AG08395 (cell line): ENCODE measurements at regions not wholly inside any gene's neighbourhood (a gene's known extent, or its start where the extent isn't known, plus 50 kb on each side); places are given as distances from the start of the nearest gene placed in this dataset.
"Not testable (repeated sequence)": the region's sequence is repeated elsewhere in the genome, so short reads cannot be mapped to it uniquely, and the experiment has no call there.

Source experiments
- DNase-seq: peaks from one replicate; pipeline ENCODE4 v3.0.0; 2012; ENCODE audit warnings: mixed read lengths, low spot score

DNA sequence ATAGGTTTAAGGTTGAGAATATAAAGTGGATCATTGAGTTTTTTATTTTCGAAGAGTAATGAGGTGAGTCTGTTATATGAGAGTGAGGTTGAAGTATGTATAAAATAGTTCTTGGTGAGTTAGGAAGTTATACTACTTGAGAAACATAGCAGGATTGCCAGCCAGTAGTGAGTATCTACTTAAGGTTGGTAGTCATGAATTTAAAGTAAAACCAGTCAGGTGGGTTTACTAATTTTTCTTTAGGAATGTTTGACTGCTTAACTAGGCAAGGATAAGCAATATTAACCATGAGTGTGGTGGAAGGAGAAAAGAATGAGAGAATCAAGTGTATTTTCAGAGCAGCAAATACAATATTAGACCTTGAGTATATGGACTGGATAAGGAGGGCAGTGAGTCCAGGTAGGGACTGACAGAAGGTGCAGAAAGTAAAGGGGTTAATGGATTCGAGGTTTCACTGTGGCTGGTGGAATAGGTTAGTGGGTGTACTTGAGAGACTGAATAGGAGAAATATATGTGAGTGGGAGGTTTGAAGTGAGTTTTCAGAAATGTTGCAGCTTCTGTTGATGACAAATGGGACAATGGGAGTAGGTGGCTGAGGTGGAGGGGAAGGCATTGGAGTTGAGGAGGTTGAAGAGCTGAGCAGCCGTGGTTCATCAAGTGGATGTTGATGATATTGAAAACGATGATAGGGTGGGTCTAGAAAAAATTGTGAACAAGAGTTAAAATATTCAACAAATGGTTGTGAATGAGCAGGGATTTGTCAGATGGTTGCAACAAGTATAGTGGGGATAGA is 232.5 kb upstream of the ASCC3 start:
- no peak for DNase-seq

GRCh38 chr6:101114703-101115102 is 233.6 kb upstream of the ASCC3 start:
- peak; percentile 52 for DNase-seq

- DNase-seq = no peak
These were observed 235.2 kb upstream of the ASCC3 start for GRCh38 chr6:101116337-101116736.

GRCh38 chr6:101117393-101118135 is 236.4 kb upstream of the ASCC3 start:
- peak; percentile 3 for DNase-seq

- DNase-seq = no peak
These were observed 236.9 kb upstream of the ASCC3 start for GRCh38 chr6:101118136-101118396.

DNA sequence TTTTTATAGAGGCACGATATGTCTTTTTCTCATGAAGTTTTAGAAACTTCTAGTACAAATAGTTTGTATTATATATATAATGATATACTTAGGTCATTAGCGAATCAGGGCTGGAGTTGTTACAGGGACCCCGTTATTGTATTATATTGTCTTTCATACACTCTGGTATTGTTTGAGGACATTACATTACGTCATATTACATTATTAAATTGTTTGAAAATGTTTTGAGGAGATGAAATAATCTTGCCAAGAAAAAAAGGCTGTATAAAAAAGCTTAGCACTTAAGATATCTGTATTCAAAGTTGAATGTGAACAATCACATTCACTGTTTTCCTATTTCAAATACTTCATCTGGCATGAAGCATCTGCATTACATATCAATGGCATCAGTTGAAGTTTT is 239.6 kb upstream of the ASCC3 start:
- no peak for DNase-seq

DNA sequence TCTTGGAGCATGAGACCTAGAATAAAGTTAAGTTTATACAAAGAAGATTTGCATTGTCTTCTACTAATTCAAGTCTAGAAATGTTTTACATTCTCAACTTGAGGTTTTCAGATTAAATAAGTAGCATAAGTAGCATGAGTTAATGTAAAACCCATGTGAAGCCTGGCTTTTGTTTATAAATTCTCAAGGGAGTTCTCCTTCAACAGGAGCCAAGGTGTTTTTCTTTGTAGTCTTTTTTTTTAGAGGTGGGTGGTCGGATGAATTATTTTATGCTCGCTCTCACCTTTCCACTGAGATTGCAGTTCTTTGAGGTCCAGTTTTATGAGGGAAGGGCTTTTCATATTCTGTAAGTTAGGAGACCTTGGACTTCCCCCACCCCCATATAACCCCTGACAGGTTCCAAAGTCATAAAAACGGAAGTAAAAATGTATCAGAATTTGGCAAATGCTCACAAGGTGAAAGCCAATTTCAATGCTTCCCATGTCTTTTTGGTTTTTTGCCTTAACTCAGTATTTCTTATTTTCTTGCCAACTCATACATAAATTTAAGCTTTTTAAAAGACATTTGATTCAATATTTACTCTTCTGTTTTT is 244.3 kb upstream of the ASCC3 start:
- DNase-seq = no peak

- no peak for DNase-seq
These were observed 245.4 kb upstream of the ASCC3 start for GRCh38 chr6:101126501-101126900.

- DNase-seq = no peak
These were observed 248.7 kb upstream of the ASCC3 start for GRCh38 chr6:101129851-101130250.

GRCh38 chr6:101146389-101146788 is 247.1 kb upstream of the GRIK2 start:
- no peak for DNase-seq

DNA sequence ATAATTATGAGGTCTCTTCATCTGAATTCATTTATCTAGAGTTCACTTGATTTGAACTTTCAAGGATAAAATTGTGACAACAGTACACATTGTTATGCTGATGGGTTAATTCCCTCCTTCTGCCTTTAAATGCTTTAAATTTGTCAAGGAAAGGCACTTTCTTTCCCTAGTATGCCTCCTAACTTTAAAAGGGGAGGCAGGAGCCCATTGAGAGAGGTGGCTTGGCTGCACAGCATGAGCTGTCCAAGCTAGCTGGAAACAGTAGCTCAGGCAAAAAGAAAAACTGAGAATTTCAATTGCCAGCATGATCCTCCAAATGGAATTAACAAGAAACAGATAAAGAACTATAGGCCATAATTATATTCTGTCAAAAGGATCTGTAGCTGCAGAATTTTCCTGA is 243.3 kb upstream of the GRIK2 start:
- DNase-seq = no peak

- DNase-seq = not testable (repeated sequence)
These were observed 235.9 kb upstream of the GRIK2 start for GRCh38 chr6:101157638-101158037.

GRCh38 chr6:101163611-101164010 is 229.9 kb upstream of the GRIK2 start:
- DNase-seq = no peak

- DNase-seq = no peak
These were observed 225.9 kb upstream of the GRIK2 start for GRCh38 chr6:101167638-101168037.

- DNase-seq = not testable (repeated sequence)
These were observed 222.5 kb upstream of the GRIK2 start for GRCh38 chr6:101171049-101171448.

GRCh38 chr6:101178748-101179147 is 214.8 kb upstream of the GRIK2 start:
- DNase-seq = no peak

GRCh38 chr6:101181006-101181405 is 212.5 kb upstream of the GRIK2 start:
- DNase-seq = no peak

GRCh38 chr6:101188285-101188798 is 205.2 kb upstream of the GRIK2 start:
- DNase-seq = not testable (repeated sequence)

- peak; percentile 19 for DNase-seq
These were observed 197.9 kb upstream of the GRIK2 start for GRCh38 chr6:101195588-101195987.

GRCh38 chr6:101199441-101199840 is 194.1 kb upstream of the GRIK2 start:
- DNase-seq = no peak

- DNase-seq = no peak
These were observed 190.6 kb upstream of the GRIK2 start for GRCh38 chr6:101202867-101203374.

DNA sequence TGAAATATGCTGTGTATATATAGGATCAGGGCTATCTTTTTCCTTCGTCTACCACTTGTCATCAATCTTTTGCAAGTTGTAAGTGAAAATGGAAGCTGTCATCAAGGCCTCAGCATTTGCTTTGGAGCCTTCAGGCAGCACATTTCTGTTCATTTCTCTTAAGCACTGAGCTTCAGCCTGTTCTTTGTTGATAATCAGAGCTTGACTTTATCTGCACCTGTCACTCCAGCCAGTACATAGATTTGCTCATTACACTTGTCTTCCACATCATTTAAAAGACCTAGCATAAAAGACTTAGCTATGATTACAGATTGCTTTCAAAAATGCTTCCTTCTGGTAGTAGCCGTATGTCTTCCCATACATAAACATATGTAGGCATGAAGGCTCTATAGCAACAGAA is 189.8 kb upstream of the GRIK2 start:
- no peak for DNase-seq

- DNase-seq = no peak
These were observed 185.4 kb upstream of the GRIK2 start for GRCh38 chr6:101208152-101208551.
